ENCODE measurements at regions not wholly inside any gene's neighbourhood (a gene's known extent, or its start where the extent isn't known, plus 50 kb on each side); places are given as distances from the start of the nearest gene placed in this dataset.

GRCh38 chr2:138228101-138228500 lies 263.8 kb downstream of the HNMT start:
- Histone ChIP-seq H2BK12ac (ENCODE audit: insufficient read length, low read depth, low read length) (no peak overlapping the region), H3T11ph (ENCODE audit: low read length) (no peak overlapping the region), H3K4ac (ENCODE audit: low read depth, low read length) (no peak overlapping the region), H3K27ac (ENCODE audit: insufficient read length, low read depth, low read length) (no peak overlapping the region), H3K4me1 (ENCODE audit: insufficient read depth, low read length) (peaks cover 4% of the 10 kb centered on the region; the same call in 1 of the 2 replicates), H2BK120ac (ENCODE audit: low read depth, low read length, poor library complexity, severe bottlenecking) (no peak overlapping the region), H3K79me1 (ENCODE audit: insufficient read depth, low read depth, low read length, poor library complexity, severe bottlenecking) (no peaks in the 10 kb centered on the region), H4K91ac (ENCODE audit: insufficient read length, low read depth, low read length) (no peak overlapping the region), H3K14ac (ENCODE audit: insufficient read depth, low read length) (no peak overlapping the region), H3K23me2 (ENCODE audit: insufficient read length, low read depth, low read length, poor library complexity, severe bottlenecking) (no peaks in the 10 kb centered on the region), H4K5ac (ENCODE audit: insufficient read length, low read depth, low read length) (no peak overlapping the region), H3K79me2 (ENCODE audit: insufficient read depth, low read length) (no peaks in the 10 kb centered on the region), H3K9me3 (ENCODE audit: control insufficient read depth, low read depth, low read length) (no peaks in the 10 kb centered on the region), H3K27me3 (ENCODE audit: insufficient read depth, low read length) (no peaks in the 10 kb centered on the region), H3K9ac (ENCODE audit: extremely low read depth, insufficient read length, low read length) (no peak overlapping the region), H2BK20ac (ENCODE audit: low read depth, low read length, poor library complexity, severe bottlenecking) (no peak overlapping the region), H3K4me2 (ENCODE audit: insufficient read depth, insufficient read length, low read length) (no peak overlapping the region), H3K23ac (ENCODE audit: insufficient read length, low read depth, low read length) (no peak overlapping the region), H3K18ac (ENCODE audit: insufficient read length, low read depth, low read length) (no peak overlapping the region), H3K56ac (ENCODE audit: insufficient read length, low read depth, low read length) (no peak overlapping the region), H2BK15ac (ENCODE audit: low read depth, low read length) (no peak overlapping the region), H2AK5ac (ENCODE audit: insufficient read length, low read length) (no peak overlapping the region), H2AFZ (ENCODE audit: low read length) (no peak overlapping the region), H4K8ac (replicated peaks; ENCODE audit: insufficient read length, low read depth, low read length) (no peak overlapping the region), H4K20me1 (ENCODE audit: control insufficient read depth, insufficient read depth, insufficient read length) (no peaks in the 10 kb centered on the region), H2BK5ac (ENCODE audit: insufficient read length, low read length) (no peak overlapping the region)
- TF ChIP-seq, protein P1, sequence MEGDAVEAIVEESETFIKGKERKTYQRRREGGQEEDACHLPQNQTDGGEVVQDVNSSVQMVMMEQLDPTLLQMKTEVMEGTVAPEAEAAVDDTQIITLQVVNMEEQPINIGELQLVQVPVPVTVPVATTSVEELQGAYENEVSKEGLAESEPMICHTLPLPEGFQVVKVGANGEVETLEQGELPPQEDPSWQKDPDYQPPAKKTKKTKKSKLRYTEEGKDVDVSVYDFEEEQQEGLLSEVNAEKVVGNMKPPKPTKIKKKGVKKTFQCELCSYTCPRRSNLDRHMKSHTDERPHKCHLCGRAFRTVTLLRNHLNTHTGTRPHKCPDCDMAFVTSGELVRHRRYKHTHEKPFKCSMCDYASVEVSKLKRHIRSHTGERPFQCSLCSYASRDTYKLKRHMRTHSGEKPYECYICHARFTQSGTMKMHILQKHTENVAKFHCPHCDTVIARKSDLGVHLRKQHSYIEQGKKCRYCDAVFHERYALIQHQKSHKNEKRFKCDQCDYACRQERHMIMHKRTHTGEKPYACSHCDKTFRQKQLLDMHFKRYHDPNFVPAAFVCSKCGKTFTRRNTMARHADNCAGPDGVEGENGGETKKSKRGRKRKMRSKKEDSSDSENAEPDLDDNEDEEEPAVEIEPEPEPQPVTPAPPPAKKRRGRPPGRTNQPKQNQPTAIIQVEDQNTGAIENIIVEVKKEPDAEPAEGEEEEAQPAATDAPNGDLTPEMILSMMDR (conservative IDR thresholded peaks at IDR 0.05), result no peak
- DNase-seq, result no peak
- Mint-ChIP-seq H3K9me3 (no peaks in the 10 kb centered on the region; a peak in 1 of 5 replicates), H3K27me3 (ENCODE audit: low read depth) (no peaks in the 10 kb centered on the region), H3K36me3 (ENCODE audit: insufficient read depth in 1 of 3, low read depth in 3 of 3) (no peaks in the 10 kb centered on the region), H3K4me3 (no peak overlapping the region), H3K27ac (no peak overlapping the region; a peak in 1 of 7 replicates), H3K4me1 (peaks cover 6 to 13% of the 10 kb centered on the region in 2 experiments)
- no CpG with 5 or more reads among the region's 2 CpGs for WGBS (ENCODE audit: extremely low coverage, insufficient read length, low lambda C conversion rate)

All from H9 (cell line).